Loucy (cell line): ENCODE measurements at regions not wholly inside any gene's neighbourhood (a gene's known extent, or its start where the extent isn't known, plus 50 kb on each side); places are given as distances from the start of the nearest gene placed in this dataset.
"Not testable (repeated sequence)": the region's sequence is repeated elsewhere in the genome, so short reads cannot be mapped to it uniquely, and the experiment has no call there.

Source experiments
- H2AFZ ChIP-seq: fragments of 200-600 bp; sonication (generic); 2 replicates; pipeline ENCODE4 v1.6.0; 2016; ENCODE audit warnings: antibody characterized with exemption, mild to moderate bottlenecking, low read length, moderate library complexity
- H3F3A ChIP-seq: fragments of 200-600 bp; 2 replicates; pipeline ENCODE4 v1.6.0; 2016; ENCODE audit warnings: antibody characterized with exemption, low read depth, mild to moderate bottlenecking
- H3K27me3 ChIP-seq: fragments of 200-600 bp; sonication (generic); 2 replicates; pipeline ENCODE4 v1.6.1; 2014; ENCODE audit warnings: low read length, mild to moderate bottlenecking; ENCODE audit not compliant: insufficient read depth, poor library complexity, severe bottlenecking
- H3K36me3 ChIP-seq: fragments of 200-600 bp; sonication (generic); 2 replicates; pipeline ENCODE4 v1.6.1; 2016; ENCODE audit warnings: low read length; ENCODE audit not compliant: insufficient read depth
- H3K4me1 ChIP-seq: fragments of 200-600 bp; sonication (generic); 2 replicates; pipeline ENCODE4 v1.5.1; 2014; ENCODE audit warnings: low read length, mild to moderate bottlenecking; ENCODE audit not compliant: insufficient read depth, poor library complexity, severe bottlenecking
- H3K4me2 ChIP-seq: fragments of 200-600 bp; sonication (generic); 2 replicates; pipeline ENCODE4 v1.6.0; 2014; ENCODE audit warnings: antibody characterized with exemption, low read length, low read depth, mild to moderate bottlenecking; ENCODE audit not compliant: poor library complexity, severe bottlenecking
- H3K4me3 ChIP-seq: fragments of 200-600 bp; sonication (generic); 2 replicates; pipeline ENCODE4 v1.5.1; 2014; ENCODE audit warnings: low read length, mild to moderate bottlenecking, mixed read lengths; ENCODE audit not compliant: poor library complexity, severe bottlenecking
- H3K79me2 ChIP-seq: fragments of 200-600 bp; sonication (generic); 2 replicates; pipeline ENCODE4 v1.6.1; 2014; ENCODE audit warnings: low read length; ENCODE audit not compliant: insufficient read depth
- H3K9ac ChIP-seq: fragments of 200-600 bp; sonication (generic); 2 replicates; pipeline ENCODE4 v1.6.0; 2014; ENCODE audit warnings: mild to moderate bottlenecking, low read depth, low read length, moderate library complexity; ENCODE audit not compliant: poor library complexity, severe bottlenecking
- H3K9me2 ChIP-seq: fragments of 200-600 bp; sonication (generic); replicated peaks from 2 replicates; pipeline ENCODE4 v1.6.1; 2016; ENCODE audit warnings: low read depth, low read length, mixed read lengths
- H3K9me3 ChIP-seq: fragments of 200-600 bp; sonication (generic); 2 replicates; pipeline ENCODE4 v1.6.1; 2014; ENCODE audit warnings: mild to moderate bottlenecking, antibody characterized with exemption, low read length, low read depth; ENCODE audit not compliant: insufficient read depth
- H4K20me1 ChIP-seq: fragments of 200-600 bp; sonication (generic); 2 replicates; pipeline ENCODE4 v1.6.0; 2014; ENCODE audit warnings: antibody characterized with exemption, low read length, mild to moderate bottlenecking; ENCODE audit not compliant: insufficient read depth, poor library complexity, severe bottlenecking
- CTCF ChIP-seq: fragments of 200-600 bp; sonication (generic); conservative IDR thresholded peaks from 2 replicates; pipeline ENCODE4 v1.5.1; 2014; ENCODE audit warnings: mild to moderate bottlenecking, antibody characterized with exemption, low read length
- EZH2phosphoT487 ChIP-seq: fragments of 200-600 bp; IDR thresholded peaks from 2 replicates; pipeline ENCODE4 v1.6.1; 2018; ENCODE audit warnings: antibody characterized with exemption, mild to moderate bottlenecking, moderate library complexity, borderline replicate concordance

- Histone ChIP-seq H3K79me2 (no peaks in the 10 kb centered on the region), H3K4me3 (no peak overlapping the region), H2AFZ (no peak overlapping the region), H3K9me2 (no peaks in the 10 kb centered on the region), H3K36me3 (no peaks in the 10 kb centered on the region), H3K9ac (no peak overlapping the region), H3K27me3 (no peaks in the 10 kb centered on the region), H3F3A (no peaks in the 10 kb centered on the region), H3K4me2 (no peak overlapping the region), H3K9me3 (no peaks in the 10 kb centered on the region), H3K4me1 (peaks cover 38% of the 10 kb centered on the region), H4K20me1 (no peaks in the 10 kb centered on the region)
- TF ChIP-seq CTCF (no peak), EZH2phosphoT487 (no peak)
Observed at GRCh38 chr20:53731595-53731994, 138.0 kb upstream of the ZNF217 start.

GRCh38 chr20:53728359-53728758, 134.7 kb upstream of the ZNF217 start:
- H3K4me2 ChIP-seq, result no peak overlapping the region
- H3K9me2 ChIP-seq, result no peaks in the 10 kb centered on the region
- no peak overlapping the region for H2AFZ ChIP-seq
- H3K9me3 ChIP-seq, result no peaks in the 10 kb centered on the region
- H3K79me2 ChIP-seq, result no peaks in the 10 kb centered on the region
- peaks cover 27% of the 10 kb centered on the region for H3K4me1 ChIP-seq
- no peaks in the 10 kb centered on the region for H3K27me3 ChIP-seq
- no peaks in the 10 kb centered on the region for H4K20me1 ChIP-seq
- no peak overlapping the region for H3K4me3 ChIP-seq
- TF ChIP-seq CTCF, result no peak
- no peak for TF ChIP-seq EZH2phosphoT487
- H3K36me3 ChIP-seq, result no peaks in the 10 kb centered on the region
- no peaks in the 10 kb centered on the region for H3F3A ChIP-seq
- no peak overlapping the region for H3K9ac ChIP-seq

GRCh38 chr20:53727239-53727638, 133.6 kb upstream of the ZNF217 start:
- not testable (repeated sequence) for H3K9ac ChIP-seq, H3K4me2 ChIP-seq, H3K79me2 ChIP-seq, H2AFZ ChIP-seq, H3K9me3 ChIP-seq, H3K4me3 ChIP-seq, H3K27me3 ChIP-seq, H3K9me2 ChIP-seq, H3F3A ChIP-seq, H3K36me3 ChIP-seq, H4K20me1 ChIP-seq
- H3K4me1 ChIP-seq, result peaks cover 27% of the 10 kb centered on the region

GRCh38 chr20:53725575-53725970, 131.9 kb upstream of the ZNF217 start:
- Histone ChIP-seq H4K20me1 (no peaks in the 10 kb centered on the region), H3K79me2 (no peaks in the 10 kb centered on the region), H3K36me3 (no peaks in the 10 kb centered on the region), H3K9ac (no peak overlapping the region), H3K4me3 (no peak overlapping the region), H3K4me2 (no peak overlapping the region), H2AFZ (no peak overlapping the region), H3K4me1 (peaks cover 25% of the 10 kb centered on the region), H3K9me3 (no peaks in the 10 kb centered on the region), H3K27me3 (no peaks in the 10 kb centered on the region), H3F3A (no peaks in the 10 kb centered on the region), H3K9me2 (no peaks in the 10 kb centered on the region)
- no peak for TF ChIP-seq CTCF
- TF ChIP-seq EZH2phosphoT487, result no peak
